ENCODE measurements at regions not wholly inside any gene's neighbourhood (a gene's known extent, or its start where the extent isn't known, plus 50 kb on each side); places are given as distances from the start of the nearest gene placed in this dataset.

DNA sequence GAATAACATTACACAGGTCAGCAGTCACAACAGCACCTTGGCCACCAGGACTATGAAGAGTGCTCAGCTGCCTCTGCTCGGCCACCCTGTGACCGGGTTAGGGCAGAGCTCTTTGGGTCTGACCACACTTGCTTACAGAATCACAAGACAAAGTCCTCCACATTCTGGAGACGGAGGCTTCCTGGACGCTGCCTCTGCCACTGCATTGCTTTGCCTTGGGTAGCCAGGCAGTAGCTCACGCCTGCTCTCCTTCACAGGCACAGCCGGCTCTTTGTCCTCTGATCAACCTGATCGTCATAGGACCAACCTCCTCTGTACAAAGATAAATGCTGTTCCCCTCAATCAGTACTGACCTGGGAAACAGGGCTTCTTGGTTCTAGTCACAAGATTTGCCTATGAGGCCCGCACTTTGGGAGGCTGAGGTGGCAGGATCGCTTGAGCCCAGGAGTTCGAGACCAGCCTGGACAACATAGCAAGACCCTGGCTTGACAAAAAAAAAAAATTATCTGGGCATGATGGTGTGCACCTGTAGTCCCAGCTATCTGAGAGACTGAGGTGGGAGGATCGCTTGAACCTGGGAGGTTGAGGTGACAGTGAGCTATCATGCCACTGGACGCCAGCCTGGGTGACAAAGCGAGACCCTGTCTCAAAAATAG lies 128.4 kb upstream of the IER5L start:
- H3K14ac ChIP-seq (ENCODE audit: insufficient read length) = no peak overlapping the region
- H3K9ac ChIP-seq (replicated peaks in 1 of 4; ENCODE audit: extremely low read depth in 1 of 4, low read depth in 3 of 4, low read length in 3 of 4) = no peak overlapping the region
- H2AFZ ChIP-seq (ENCODE audit: low read length) = no peak overlapping the region
- 87% methylated on average over 13 of the region's 13 CpGs; no CpG with 5 or more reads in 1 of the 2 experiments for WGBS, 2 experiments (ENCODE audit: extremely low coverage in 1 of 2, insufficient coverage in 1 of 2, insufficient read length in 1 of 2, insufficient replicate concordance in 2 of 2, low coverage in 1 of 2, low lambda C conversion rate in 2 of 2, missing lambda C conversion rate in 1 of 2)
- H4K20me1 ChIP-seq (replicated peaks in 1 of 2; ENCODE audit: control insufficient read depth in 1 of 2, insufficient read depth in 2 of 2, low read length in 2 of 2) = no peaks in the 10 kb centered on the region
- H3K79me2 ChIP-seq (ENCODE audit: control insufficient read depth in 1 of 2, insufficient read depth in 2 of 2, low read length in 2 of 2) = no peaks in the 10 kb centered on the region
- no peak overlapping the region; the same call in 1 of the 2 replicates for H2BK12ac ChIP-seq (ENCODE audit: low read depth, low read length)
- H3K36me3 ChIP-seq (ENCODE audit: control insufficient read depth in 2 of 4, insufficient read depth in 4 of 4, low read length in 3 of 4) = no peaks in the 10 kb centered on the region
- peaks cover 0 to 5% of the 10 kb centered on the region in 2 experiments; a peak in 1 of 4 replicates for H3K9me3 ChIP-seq (ENCODE audit: insufficient read depth in 2 of 2, low read depth in 1 of 2, low read length in 1 of 2)
- H2BK120ac ChIP-seq (replicated peaks; ENCODE audit: low read depth, low read length) = no peak overlapping the region
- no peak overlapping the region for H3K23ac ChIP-seq (ENCODE audit: insufficient read length)
- no peaks in the 10 kb centered on the region for H3K23me2 ChIP-seq (ENCODE audit: low read depth, low read length)
- H4K5ac ChIP-seq (ENCODE audit: insufficient read length, low read depth, low read length) = no peak overlapping the region
- no peak overlapping the region for H3K18ac ChIP-seq (ENCODE audit: extremely low read depth, low read length)
- POLR2A ChIA-PET (ENCODE audit: partially characterized antibody) = interaction anchor here (0.7 kb wide), 1 partner anchor 19 kb away, joined by 3 read pairs; no protein-coding TSS in a partner anchor
- no peaks in the 10 kb centered on the region; a peak in 1 of 7 replicates for H3K4me1 ChIP-seq (replicated peaks in 1 of 4; ENCODE audit: control insufficient read depth in 3 of 4, insufficient read depth in 4 of 4, low read length in 3 of 4)
- CTCF ChIA-PET (ENCODE audit: partially characterized antibody) = interaction anchor here (0.6 to 3.7 kb wide), 10 partner anchors 10 to 419 kb away, joined by 3 to 12 read pairs (median 4); no protein-coding TSS in a partner anchor
- no peak for TF ChIP-seq EGR1 (IDR thresholded peaks at IDR 0.05; ENCODE audit: borderline replicate concordance, low read depth, low read length)
- TF ChIP-seq KDM1A (IDR thresholded peaks at IDR 0.05; ENCODE audit: borderline replicate concordance, low read length) = peak; percentile 19; the same call in 1 of the 2 replicates
- H4K91ac ChIP-seq (replicated peaks; ENCODE audit: insufficient read length, low read length) = peak overlapping the region; percentile 64
- H3K4ac ChIP-seq (replicated peaks; ENCODE audit: insufficient read length, low read depth, low read length) = no peak overlapping the region
- no peak overlapping the region for H2BK20ac ChIP-seq (ENCODE audit: low read length)
- no peaks in the 10 kb centered on the region for H3K79me1 ChIP-seq (ENCODE audit: low read depth, low read length)
- DNase-seq (ENCODE audit: low read depth in 1 of 2, low spot score in 2 of 2) (no peak), FAIRE-seq (no peak)
- H3K27me3 ChIP-seq (replicated peaks in 1 of 4; ENCODE audit: control insufficient read depth in 3 of 4, extremely low read depth in 1 of 4, insufficient read depth in 3 of 4, low read length in 3 of 4) = no peaks in the 10 kb centered on the region; a peak in 1 of 7 replicates
- no peak overlapping the region for H3K27ac ChIP-seq (ENCODE audit: low read depth, low read length)
- H3K4me2 ChIP-seq (ENCODE audit: insufficient read depth in 1 of 2, low read depth in 2 of 2, low read length in 2 of 2) = no peak overlapping the region
- H2BK15ac ChIP-seq (ENCODE audit: low read length) = no peak overlapping the region
- H2AK5ac ChIP-seq (ENCODE audit: low read depth, low read length) = no peak overlapping the region
- H4K8ac ChIP-seq (ENCODE audit: extremely low read depth, insufficient read depth, low read length) = peak overlapping the region; percentile 38
- H3K4me3 ChIP-seq (ENCODE audit: extremely low read depth in 1 of 4, insufficient read depth in 2 of 4, low read depth in 3 of 4, low read length in 4 of 4) = no peak overlapping the region
- no peak overlapping the region for H3K56ac ChIP-seq (replicated peaks; ENCODE audit: insufficient read length, low read depth, low read length)
- no peak overlapping the region for H2BK5ac ChIP-seq (ENCODE audit: low read depth, low read length)
